ENCODE measurements at regions not wholly inside any gene's neighbourhood (a gene's known extent, or its start where the extent isn't known, plus 50 kb on each side); places are given as distances from the start of the nearest gene placed in this dataset.

DNA sequence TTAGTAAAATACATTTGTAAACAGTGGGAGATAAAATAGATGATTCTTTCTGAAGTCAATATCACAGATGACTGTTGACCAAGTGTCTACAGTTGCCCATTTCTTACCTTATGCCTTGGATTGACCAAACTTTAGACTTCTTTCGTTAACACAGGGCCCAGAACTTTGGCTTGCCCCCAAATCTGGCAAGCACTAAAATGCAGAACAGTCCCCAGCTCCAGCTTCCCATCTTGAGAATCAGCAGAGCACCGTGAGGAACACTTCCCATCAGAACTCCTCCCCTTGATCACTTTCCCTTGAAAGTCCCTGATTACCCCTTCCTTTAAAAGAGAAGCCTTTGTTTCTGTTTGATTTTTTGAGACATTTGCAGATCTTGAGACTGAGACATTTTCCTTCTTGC lies 1039.9 kb downstream of the TLE1 start:
- in situ Hi-C loops (cut with HindIII; ENCODE audit: low pct_unique_long_range_greater_than_20kb, low sequenced_read_pairs) (no loop called here), intact Hi-C loops (cut with micrococcal nuclease; ENCODE audit: unreplicated experiment) (no loop called here)
- BruUV-seq (replicated peaks): no TSS peak
- H3K36me3 ChIP-seq (ENCODE audit: control insufficient read depth, insufficient read depth, low read length): no peaks in the 10 kb centered on the region
- H3K27me3 ChIP-seq (ENCODE audit: control insufficient read depth, insufficient read depth, low read length): no peaks in the 10 kb centered on the region
- CTCF ChIA-PET: no interaction called here
- no peaks in the 10 kb centered on the region for H3K9me3 ChIP-seq (ENCODE audit: control insufficient read depth, insufficient read depth, low read depth, low read length)
- TF ChIP-seq, protein P1, sequence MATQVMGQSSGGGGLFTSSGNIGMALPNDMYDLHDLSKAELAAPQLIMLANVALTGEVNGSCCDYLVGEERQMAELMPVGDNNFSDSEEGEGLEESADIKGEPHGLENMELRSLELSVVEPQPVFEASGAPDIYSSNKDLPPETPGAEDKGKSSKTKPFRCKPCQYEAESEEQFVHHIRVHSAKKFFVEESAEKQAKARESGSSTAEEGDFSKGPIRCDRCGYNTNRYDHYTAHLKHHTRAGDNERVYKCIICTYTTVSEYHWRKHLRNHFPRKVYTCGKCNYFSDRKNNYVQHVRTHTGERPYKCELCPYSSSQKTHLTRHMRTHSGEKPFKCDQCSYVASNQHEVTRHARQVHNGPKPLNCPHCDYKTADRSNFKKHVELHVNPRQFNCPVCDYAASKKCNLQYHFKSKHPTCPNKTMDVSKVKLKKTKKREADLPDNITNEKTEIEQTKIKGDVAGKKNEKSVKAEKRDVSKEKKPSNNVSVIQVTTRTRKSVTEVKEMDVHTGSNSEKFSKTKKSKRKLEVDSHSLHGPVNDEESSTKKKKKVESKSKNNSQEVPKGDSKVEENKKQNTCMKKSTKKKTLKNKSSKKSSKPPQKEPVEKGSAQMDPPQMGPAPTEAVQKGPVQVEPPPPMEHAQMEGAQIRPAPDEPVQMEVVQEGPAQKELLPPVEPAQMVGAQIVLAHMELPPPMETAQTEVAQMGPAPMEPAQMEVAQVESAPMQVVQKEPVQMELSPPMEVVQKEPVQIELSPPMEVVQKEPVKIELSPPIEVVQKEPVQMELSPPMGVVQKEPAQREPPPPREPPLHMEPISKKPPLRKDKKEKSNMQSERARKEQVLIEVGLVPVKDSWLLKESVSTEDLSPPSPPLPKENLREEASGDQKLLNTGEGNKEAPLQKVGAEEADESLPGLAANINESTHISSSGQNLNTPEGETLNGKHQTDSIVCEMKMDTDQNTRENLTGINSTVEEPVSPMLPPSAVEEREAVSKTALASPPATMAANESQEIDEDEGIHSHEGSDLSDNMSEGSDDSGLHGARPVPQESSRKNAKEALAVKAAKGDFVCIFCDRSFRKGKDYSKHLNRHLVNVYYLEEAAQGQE (IDR thresholded peaks at IDR 0.05; ENCODE audit: insufficient read depth in 1 of 2, low read depth in 2 of 2, low read length in 1 of 2): no peak
- TF ChIP-seq TCF7L2 (IDR thresholded peaks at IDR 0.05; ENCODE audit: low read depth, low read length) (no peak), POLR2AphosphoS5 (IDR thresholded peaks at IDR 0.05; ENCODE audit: low read depth, low read length) (no peak), SIN3A (IDR thresholded peaks at IDR 0.05; ENCODE audit: borderline replicate concordance, insufficient read depth, low read depth, low read length) (no peak)
- TF ChIP-seq, protein P2, sequence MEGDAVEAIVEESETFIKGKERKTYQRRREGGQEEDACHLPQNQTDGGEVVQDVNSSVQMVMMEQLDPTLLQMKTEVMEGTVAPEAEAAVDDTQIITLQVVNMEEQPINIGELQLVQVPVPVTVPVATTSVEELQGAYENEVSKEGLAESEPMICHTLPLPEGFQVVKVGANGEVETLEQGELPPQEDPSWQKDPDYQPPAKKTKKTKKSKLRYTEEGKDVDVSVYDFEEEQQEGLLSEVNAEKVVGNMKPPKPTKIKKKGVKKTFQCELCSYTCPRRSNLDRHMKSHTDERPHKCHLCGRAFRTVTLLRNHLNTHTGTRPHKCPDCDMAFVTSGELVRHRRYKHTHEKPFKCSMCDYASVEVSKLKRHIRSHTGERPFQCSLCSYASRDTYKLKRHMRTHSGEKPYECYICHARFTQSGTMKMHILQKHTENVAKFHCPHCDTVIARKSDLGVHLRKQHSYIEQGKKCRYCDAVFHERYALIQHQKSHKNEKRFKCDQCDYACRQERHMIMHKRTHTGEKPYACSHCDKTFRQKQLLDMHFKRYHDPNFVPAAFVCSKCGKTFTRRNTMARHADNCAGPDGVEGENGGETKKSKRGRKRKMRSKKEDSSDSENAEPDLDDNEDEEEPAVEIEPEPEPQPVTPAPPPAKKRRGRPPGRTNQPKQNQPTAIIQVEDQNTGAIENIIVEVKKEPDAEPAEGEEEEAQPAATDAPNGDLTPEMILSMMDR (IDR thresholded peaks at IDR 0.05): no peak
- H3K4me3 ChIP-seq (ENCODE audit: low read depth in 2 of 2, low read length in 2 of 2): no peak overlapping the region
- no peaks in the 10 kb centered on the region for H3K4me1 ChIP-seq (ENCODE audit: control insufficient read depth, insufficient read depth, low read length)
- no peak overlapping the region for H3K27ac ChIP-seq (ENCODE audit: low read length)
- no peak for DNase-seq (ENCODE audit: low read depth, low spot score)
- POLR2A ChIA-PET: no interaction called here
- no peak for ATAC-seq

DNA sequence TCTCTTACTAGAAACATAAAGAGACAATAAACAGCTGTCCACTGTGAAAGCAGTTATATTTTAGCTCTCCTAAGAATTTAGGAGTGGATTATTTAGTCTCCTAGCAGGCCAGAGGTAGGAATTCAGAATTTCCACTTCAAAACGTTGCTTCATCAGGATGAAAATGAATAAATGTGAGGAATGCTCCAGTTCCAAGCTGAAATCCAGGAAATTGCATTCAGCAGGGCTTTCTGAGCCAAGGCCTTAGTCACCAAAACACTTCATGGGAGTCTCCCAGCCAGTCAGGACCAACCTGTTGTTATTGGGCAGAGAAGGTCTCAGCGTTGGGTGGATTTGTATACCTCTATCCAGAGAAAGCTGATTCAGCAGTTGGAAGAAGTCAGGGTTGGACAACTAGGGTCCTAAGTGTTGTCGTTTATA lies 1040.3 kb downstream of the TLE1 start:
- no peaks in the 10 kb centered on the region for H3K27me3 ChIP-seq (ENCODE audit: control insufficient read depth, insufficient read depth, low read length)
- ATAC-seq: no peak
- H3K4me3 ChIP-seq (ENCODE audit: low read depth in 2 of 2, low read length in 2 of 2): no peak overlapping the region
- H3K27ac ChIP-seq (ENCODE audit: low read length): no peak overlapping the region
- DNase-seq (ENCODE audit: low read depth, low spot score): no peak
- intact Hi-C loops (cut with micrococcal nuclease; ENCODE audit: unreplicated experiment): no loop called here
- H3K4me1 ChIP-seq (ENCODE audit: control insufficient read depth, insufficient read depth, low read length): no peaks in the 10 kb centered on the region
- ChIA-PET POLR2A (no interaction called here), CTCF (no interaction called here)
- no peaks in the 10 kb centered on the region for H3K9me3 ChIP-seq (ENCODE audit: control insufficient read depth, insufficient read depth, low read depth, low read length)
- TF ChIP-seq SIN3A (IDR thresholded peaks at IDR 0.05; ENCODE audit: borderline replicate concordance, insufficient read depth, low read depth, low read length) (no peak), POLR2AphosphoS5 (IDR thresholded peaks at IDR 0.05; ENCODE audit: low read depth, low read length) (no peak), TCF7L2 (IDR thresholded peaks at IDR 0.05; ENCODE audit: low read depth, low read length) (no peak)
- TF ChIP-seq, protein P1 (IDR thresholded peaks at IDR 0.05; ENCODE audit: insufficient read depth in 1 of 2, low read depth in 2 of 2, low read length in 1 of 2): no peak
- TF ChIP-seq, protein P2 (IDR thresholded peaks at IDR 0.05): no peak
- BruUV-seq (replicated peaks): no TSS peak
- in situ Hi-C loops (cut with HindIII; ENCODE audit: low pct_unique_long_range_greater_than_20kb, low sequenced_read_pairs): no loop called here
- no peaks in the 10 kb centered on the region for H3K36me3 ChIP-seq (ENCODE audit: control insufficient read depth, insufficient read depth, low read length)

Measured in Panc1 (cell line).